Calu3 (cell line): ENCODE measurements at regions not wholly inside any gene's neighbourhood (a gene's known extent, or its start where the extent isn't known, plus 50 kb on each side); places are given as distances from the start of the nearest gene placed in this dataset.

ENCODE experiments used
- BruUV-seq: library from RNA; stranded (reverse); fragments of 400-500 nt; replicated peaks from 2 replicates; lab custom pipeline; 2021; lab: Mats Ljungman, UMichigan
- CTCF ChIA-PET: fragments of 300-600 bp; sonication (Branson Sonifier 250); formaldehyde crosslinking; loops from one replicate; lab custom pipeline; 2022; ENCODE audit warnings: antibody characterized with exemption; lab: Charles Lee
- DNase-seq: peaks from one replicate; pipeline ENCODE4 v3.0.0; 2022
- H3K27ac Mint-ChIP-seq: one replicate; pipeline ENCODE4 v1.8.0; 2022; ENCODE audit warnings: mixed read lengths; ENCODE audit not compliant: unreplicated experiment
- H3K27me3 Mint-ChIP-seq: one replicate; pipeline ENCODE4 v1.8.0; 2022; ENCODE audit warnings: mixed read lengths; ENCODE audit not compliant: unreplicated experiment
- H3K36me3 Mint-ChIP-seq: one replicate; pipeline ENCODE4 v1.8.0; 2022; ENCODE audit warnings: mild to moderate bottlenecking, moderate library complexity, mixed read lengths; ENCODE audit not compliant: insufficient read depth, unreplicated experiment
- H3K4me1 Mint-ChIP-seq: one replicate; pipeline ENCODE4 v1.8.0; 2022; ENCODE audit warnings: mild to moderate bottlenecking, low read depth, mixed read lengths; ENCODE audit not compliant: unreplicated experiment
- H3K4me3 Mint-ChIP-seq: one replicate; pipeline ENCODE4 v1.8.0; 2022; ENCODE audit warnings: mild to moderate bottlenecking, low read depth, moderate library complexity, mixed read lengths; ENCODE audit not compliant: unreplicated experiment
- H3K9me3 Mint-ChIP-seq: one replicate; pipeline ENCODE4 v1.8.0; 2022; ENCODE audit warnings: low read depth, mixed read lengths; ENCODE audit not compliant: unreplicated experiment
- CTCF ChIP-seq: fragments of 200-600 bp; IDR thresholded peaks from one replicate; pipeline ENCODE4 v1.8.0; 2022; ENCODE audit warnings: antibody characterized with exemption; ENCODE audit not compliant: unreplicated experiment
- intact Hi-C: fragments of 100-400 bp; cut with micrococcal nuclease; formaldehyde crosslinking; loops from one replicate; pipeline ENCODE4 v1.10.0; 2022; ENCODE audit not compliant: unreplicated experiment

DNA sequence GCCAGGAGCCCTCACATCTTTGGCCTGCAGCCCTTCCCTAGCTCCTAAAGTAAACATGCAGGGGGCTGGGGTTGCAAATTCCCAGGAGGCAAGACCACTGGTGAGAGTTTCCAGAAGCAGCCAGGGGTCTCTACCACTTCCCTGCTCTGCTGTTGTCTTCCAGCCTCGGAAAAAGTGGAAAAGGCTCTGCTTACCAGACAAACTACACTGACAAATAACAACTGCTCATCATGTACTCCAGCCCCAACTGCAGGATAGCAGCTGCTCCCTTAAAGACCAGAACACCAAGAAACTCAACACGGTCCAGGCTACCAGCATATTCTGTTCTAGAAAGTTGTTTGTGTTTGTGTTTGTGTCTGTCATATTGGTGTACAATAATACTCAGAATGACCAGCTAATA lies 187.5 kb upstream of the MARCKS start:
- no peaks in the 10 kb centered on the region for H3K4me1 Mint-ChIP-seq
- H3K9me3 Mint-ChIP-seq, result no peaks in the 10 kb centered on the region
- no peaks in the 10 kb centered on the region for H3K36me3 Mint-ChIP-seq
- no peak for TF ChIP-seq CTCF
- H3K27me3 Mint-ChIP-seq, result no peaks in the 10 kb centered on the region
- no peak overlapping the region for H3K27ac Mint-ChIP-seq
- BruUV-seq, result no TSS peak
- CTCF ChIA-PET, result interaction anchor here (0.5 kb wide), 1 partner anchor 54 kb away, joined by 5 read pairs; no protein-coding TSS in a partner anchor
- H3K4me3 Mint-ChIP-seq, result no peak overlapping the region
- DNase-seq, result no peak
- intact Hi-C loops, result no loop called here

- Mint-ChIP-seq H3K9me3 (no peaks in the 10 kb centered on the region), H3K27ac (no peak overlapping the region), H3K4me1 (no peaks in the 10 kb centered on the region), H3K36me3 (no peaks in the 10 kb centered on the region), H3K27me3 (no peaks in the 10 kb centered on the region), H3K4me3 (no peak overlapping the region)
- intact Hi-C loops, result no loop called here
- TF ChIP-seq CTCF, result no peak
- BruUV-seq, result no TSS peak
- CTCF ChIA-PET, result interaction anchor here (0.8 to 1.2 kb wide), 2 partner anchors 22 to 185 kb away, joined by 3 to 4 read pairs; no protein-coding TSS in a partner anchor
- DNase-seq, result no peak
Measured at GRCh38 chr6:113671421-113671820, 185.7 kb upstream of the MARCKS start.

DNA sequence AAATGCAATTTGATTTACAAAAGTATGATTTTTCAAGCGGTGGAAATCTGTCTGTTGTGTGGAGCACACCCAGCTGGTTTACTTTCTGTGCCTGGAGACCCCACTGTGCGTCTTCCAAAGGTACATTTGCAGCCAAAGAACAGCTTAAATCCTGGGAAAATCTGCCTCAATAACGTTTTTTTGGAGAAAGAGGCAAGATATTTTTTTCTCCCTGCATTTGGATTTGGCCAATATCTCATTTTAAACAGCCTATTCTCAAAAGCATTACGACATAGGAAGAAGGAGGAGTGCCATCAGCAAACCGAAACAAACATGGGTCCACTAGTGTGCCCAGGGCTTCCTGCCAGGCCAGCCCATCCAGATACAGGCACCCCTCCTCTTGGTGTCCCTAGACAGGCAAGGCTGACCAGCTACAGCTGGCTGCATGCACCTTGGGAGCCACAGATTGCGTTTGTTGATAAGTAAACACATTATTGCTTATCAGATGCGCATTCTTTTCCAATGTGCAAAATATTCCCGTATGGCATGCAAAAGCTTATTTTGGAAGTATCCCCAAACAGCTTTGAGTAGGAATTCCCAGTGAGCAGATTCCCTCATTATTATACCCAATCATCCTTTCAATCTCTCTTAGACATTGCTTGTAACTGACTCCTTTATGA lies 184.5 kb upstream of the MARCKS start:
- Mint-ChIP-seq H3K4me1 (no peaks in the 10 kb centered on the region), H3K27ac (no peak overlapping the region), H3K36me3 (no peaks in the 10 kb centered on the region), H3K27me3 (no peaks in the 10 kb centered on the region), H3K4me3 (no peak overlapping the region), H3K9me3 (no peaks in the 10 kb centered on the region)
- BruUV-seq, result no TSS peak
- intact Hi-C loops, result no loop called here
- CTCF ChIA-PET, result no interaction called here
- no peak for DNase-seq
- TF ChIP-seq CTCF, result no peak

- CTCF ChIA-PET, result no interaction called here
- intact Hi-C loops, result no loop called here
- no TSS peak for BruUV-seq
- no peak for TF ChIP-seq CTCF
- no peaks in the 10 kb centered on the region for H3K9me3 Mint-ChIP-seq
- no peaks in the 10 kb centered on the region for H3K27me3 Mint-ChIP-seq
- no peak overlapping the region for H3K4me3 Mint-ChIP-seq
- no peak for DNase-seq
- H3K4me1 Mint-ChIP-seq, result no peaks in the 10 kb centered on the region
- H3K36me3 Mint-ChIP-seq, result no peaks in the 10 kb centered on the region
- H3K27ac Mint-ChIP-seq, result no peak overlapping the region
Measured at GRCh38 chr6:113674075-113674474, 183.1 kb upstream of the MARCKS start.
